Fibroblast of mammary gland (primary cell): ENCODE measurements at regions not wholly inside any gene's neighbourhood (a gene's known extent, or its start where the extent isn't known, plus 50 kb on each side); places are given as distances from the start of the nearest gene placed in this dataset.

Experiments
- DNase-seq: peaks from one replicate; pipeline ENCODE4 v3.0.0-alpha.2; 2010; ENCODE audit warnings: low read depth
- H3K4me3 ChIP-seq: 2 replicates; pipeline ENCODE4 v1.5.1; 2011; ENCODE audit warnings: low read depth, mild to moderate bottlenecking, low read length, moderate library complexity; ENCODE audit not compliant: control insufficient read depth
- CTCF ChIP-seq: conservative IDR thresholded peaks from 2 replicates; pipeline ENCODE4 v1.5.1; 2011; ENCODE audit warnings: low read depth, low read length, inconsistent platforms; ENCODE audit not compliant: control insufficient read depth, insufficient read depth

GRCh38 chr21:35511696-35512162 lies 462.6 kb upstream of the RUNX1 start:
- no peak for TF ChIP-seq CTCF
- no peak overlapping the region for H3K4me3 ChIP-seq
- DNase-seq: peak; percentile 88

GRCh38 chr21:35510957-35511695 lies 462.0 kb upstream of the RUNX1 start:
- TF ChIP-seq CTCF: no peak
- peak; percentile 70 for DNase-seq
- H3K4me3 ChIP-seq: no peak overlapping the region

- TF ChIP-seq CTCF: no peak
- H3K4me3 ChIP-seq: no peak overlapping the region
- no peak for DNase-seq
These were observed 461.2 kb upstream of the RUNX1 start for GRCh38 chr21:35510294-35510693.

GRCh38 chr21:35509001-35509704 lies 460.1 kb upstream of the RUNX1 start:
- H3K4me3 ChIP-seq: no peak overlapping the region
- no peak for DNase-seq
- no peak for TF ChIP-seq CTCF

GRCh38 chr21:35508139-35508888 lies 459.2 kb upstream of the RUNX1 start:
- no peak overlapping the region for H3K4me3 ChIP-seq
- peak; percentile 49 for TF ChIP-seq CTCF
- DNase-seq: peak; percentile 96

- TF ChIP-seq CTCF: no peak
These were observed 458.2 kb upstream of the RUNX1 start for GRCh38 chr21:35507181-35507759.

More at GRCh38 chr21:35507181-35507759, 458.2 kb upstream of the RUNX1 start:
- H3K4me3 ChIP-seq: no peak overlapping the region
- DNase-seq: no peak
